Endothelial cell of umbilical vein (primary cell): ENCODE measurements at regions not wholly inside any gene's neighbourhood (a gene's known extent, or its start where the extent isn't known, plus 50 kb on each side); places are given as distances from the start of the nearest gene placed in this dataset.

ENCODE experiments used
- CTCF ChIP-seq, 2 donors: IDR thresholded peaks; 1 replicate in 1 of 2; 2 replicates in 1 of 2; pipeline ENCODE4 v1.5.1; 2011; ENCODE audit warnings: low read length in 2 of 2, mild to moderate bottlenecking in 2 of 2, moderate library complexity in 2 of 2, control low read depth in 1 of 2, inconsistent platforms in 1 of 2, low read depth in 1 of 2; ENCODE audit not compliant: insufficient read depth in 1 of 2; ENCODE audit errors: extremely low read depth in 1 of 2
- POLR2A ChIP-seq: IDR thresholded peaks from 2 replicates; pipeline ENCODE4 v1.6.1; 2012; ENCODE audit warnings: low read depth, mild to moderate bottlenecking, control low read depth, low read length

- TF ChIP-seq POLR2A (no peak), CTCF (IDR thresholded peaks at IDR 0.05; ENCODE audit: extremely low read depth in 1 of 2, insufficient read depth in 1 of 2, low read depth in 1 of 2, low read length in 2 of 2) (no peak)
Observed at GRCh38 chr2:217085543-217085942, 225.7 kb upstream of the TNP1 start.
